Transverse colon (tissue), 4 donors: ENCODE measurements at regions not wholly inside any gene's neighbourhood (a gene's known extent, or its start where the extent isn't known, plus 50 kb on each side); places are given as distances from the start of the nearest gene placed in this dataset.

Experiments used
- DNase-seq: peaks from one replicate; pipeline ENCODE4 v3.0.0-alpha.2; 2019
- H3K27ac ChIP-seq, 4 donors: fragments of 200-600 bp; sonication (generic); 2 replicates each; pipeline ENCODE4 v1.5.1; 2016 to 2018; ENCODE audit warnings: inconsistent platforms in 4 of 4
- H3K27me3 ChIP-seq: fragments of 200-600 bp; sonication (generic); 2 replicates; pipeline ENCODE4 v1.5.1; 2017; ENCODE audit warnings: inconsistent platforms
- H3K36me3 ChIP-seq, 4 donors: fragments of 200-600 bp; sonication (generic); 2 replicates each; pipeline ENCODE4 v1.5.1; 2017 to 2019; ENCODE audit warnings: inconsistent platforms in 4 of 4
- H3K4me1 ChIP-seq, 4 donors: fragments of 200-600 bp; sonication (generic); 2 replicates each; pipeline ENCODE4 v1.5.1; 2017 to 2020; ENCODE audit warnings: inconsistent platforms in 4 of 4
- H3K4me3 ChIP-seq, 4 donors: fragments of 200-600 bp; sonication (generic); 1 replicate in 1 of 4; 2 replicates in 3 of 4; pipeline versions ENCODE4 v1.5.1 to v1.6.1; 2017 to 2019; ENCODE audit warnings: inconsistent platforms in 4 of 4
- H3K9me3 ChIP-seq, 2 donors: fragments of 200-600 bp; sonication (generic); 2 replicates each; pipeline ENCODE4 v1.5.1; 2017 to 2019; ENCODE audit warnings: inconsistent platforms in 2 of 2
- CTCF ChIP-seq, 5 experiments: fragments of 200-600 bp in 3 of 5; fragments of 450-650 bp in 2 of 5; sonication (generic) in 3 of 5; IDR thresholded peaks; 1 replicate in 2 of 5; 2 replicates in 3 of 5; pipeline ENCODE4 v1.5.1; 2016 to 2017; ENCODE audit warnings: antibody characterized with exemption in 5 of 5, inconsistent platforms in 3 of 5, mild to moderate bottlenecking in 2 of 5, moderate library complexity in 1 of 5
- EP300 ChIP-seq: sonication (generic); formaldehyde crosslinking; IDR thresholded peaks from one replicate; pipeline ENCODE4 v1.6.1; 2017; ENCODE audit warnings: antibody characterized with exemption, low read depth
- POLR2A ChIP-seq: fragments of 450-650 bp; IDR thresholded peaks from one replicate; pipeline ENCODE4 v1.6.1; 2016; ENCODE audit warnings: antibody characterized with exemption, mild to moderate bottlenecking, moderate library complexity
- POLR2AphosphoS5 ChIP-seq, 3 donors: sonication (generic); formaldehyde crosslinking; IDR thresholded peaks; one replicate each; pipeline ENCODE4 v1.6.1; 2016; ENCODE audit warnings: antibody characterized with exemption in 3 of 3
- WGBS, 2 donors: methylation state at CpG; one replicate each; pipeline ENCODE4 v1.1.5; 2018; ENCODE audit warnings: low coverage in 1 of 2; 5-methylcytosine and 5-hydroxymethylcytosine counted together
- in situ Hi-C, 4 donors: fragments of 200-750 bp; cut with MboI; loops; one replicate each; pipeline versions ENCODE4 v1.15.0 to v1.15.1; 2017; ENCODE audit warnings: low sequenced_read_pairs in 3 of 4, low pct_ligation_motif_present in 1 of 4, low pct_unique_long_range_greater_than_20kb in 1 of 4
- intact Hi-C: fragments of 100-400 bp; cut with DNase I; formaldehyde crosslinking; loops from one replicate; pipeline ENCODE4 v1.15.1; 2023; ENCODE audit warnings: low total_unique reads

- DNase-seq, result no peak
- Histone ChIP-seq H3K4me1 (no peaks in the 10 kb centered on the region), H3K4me3 (no peak overlapping the region), H3K27me3 (no peaks in the 10 kb centered on the region), H3K36me3 (no peaks in the 10 kb centered on the region), H3K9me3 (no peaks in the 10 kb centered on the region), H3K27ac (no peak overlapping the region)
- intact Hi-C loops, result no loop called here
- WGBS, 2 donors, result 61 to 62% methylated on average over 3 of the region's 3 CpGs
- in situ Hi-C loops, result no loop called here
- TF ChIP-seq CTCF (IDR thresholded peaks at IDR 0.05) (no peak), POLR2AphosphoS5 (IDR thresholded peaks at IDR 0.05) (no peak), EP300 (no peak), POLR2A (no peak)
Measured at GRCh38 chr3:145383416-145383815, 777.6 kb downstream of the PLOD2 start.

GRCh38 chr3:145384307-145384706, 776.7 kb downstream of the PLOD2 start:
- Histone ChIP-seq H3K9me3 (peaks cover 0 to 3% of the 10 kb centered on the region in 2 donors), H3K27ac (peak overlapping the region in 1 of 4 donors; percentile 0), H3K4me1 (no peaks in the 10 kb centered on the region), H3K4me3 (no peak overlapping the region), H3K36me3 (no peaks in the 10 kb centered on the region), H3K27me3 (no peaks in the 10 kb centered on the region)
- no peak for TF ChIP-seq EP300
- TF ChIP-seq CTCF (IDR thresholded peaks at IDR 0.05), result no peak
- peak in 1 of 3 donors; percentile 46 for TF ChIP-seq POLR2AphosphoS5 (IDR thresholded peaks at IDR 0.05)
- TF ChIP-seq POLR2A, result no peak
- 36 to 48% methylated on average over 2 of the region's 2 CpGs for WGBS, 2 donors
- in situ Hi-C loops (no loop called here), intact Hi-C loops (no loop called here)
- DNase-seq, result no peak

- Histone ChIP-seq H3K9me3 (peaks cover 0 to 6% of the 10 kb centered on the region in 2 donors), H3K4me3 (no peak overlapping the region), H3K36me3 (no peaks in the 10 kb centered on the region), H3K4me1 (no peaks in the 10 kb centered on the region), H3K27me3 (no peaks in the 10 kb centered on the region), H3K27ac (no peak overlapping the region)
- intact Hi-C loops (no loop called here), in situ Hi-C loops (no loop called here)
- TF ChIP-seq EP300 (no peak), CTCF (IDR thresholded peaks at IDR 0.05) (no peak), POLR2AphosphoS5 (IDR thresholded peaks at IDR 0.05) (no peak), POLR2A (no peak)
- DNase-seq, result no peak
Measured at GRCh38 chr3:145387211-145387610, 773.8 kb downstream of the PLOD2 start.

- Histone ChIP-seq H3K27ac (no peak overlapping the region), H3K4me1 (no peaks in the 10 kb centered on the region), H3K9me3 (peaks cover 0 to 3% of the 10 kb centered on the region in 2 donors), H3K36me3 (no peaks in the 10 kb centered on the region), H3K4me3 (no peak overlapping the region), H3K27me3 (no peaks in the 10 kb centered on the region)
- WGBS, 2 donors, result 87% methylated on average over 8 of the region's 8 CpGs; no CpG with 5 or more reads in 1 of the 2 donors
- intact Hi-C loops, result no loop called here
- in situ Hi-C loops, result no loop called here
- TF ChIP-seq POLR2A (no peak), CTCF (IDR thresholded peaks at IDR 0.05) (no peak), EP300 (no peak), POLR2AphosphoS5 (IDR thresholded peaks at IDR 0.05) (no peak)
- DNase-seq, result no peak
Measured at GRCh38 chr3:145395421-145395820, 765.6 kb downstream of the PLOD2 start.
